H1 (cell line): ENCODE measurements at regions not wholly inside any gene's neighbourhood (a gene's known extent, or its start where the extent isn't known, plus 50 kb on each side); places are given as distances from the start of the nearest gene placed in this dataset.

Source experiments
- CTCF ChIA-PET: fragments of 300-600 bp; sonication (Branson Sonifier 250); formaldehyde crosslinking; loops from one replicate; lab custom pipeline; 2021; ENCODE audit not compliant: partially characterized antibody; lab: Charles Lee
- POLR2A ChIA-PET: fragments of 300-600 bp; sonication (Branson Sonifier 250); formaldehyde crosslinking; loops from one replicate; lab custom pipeline; 2021; ENCODE audit warnings: inconsistent platforms; ENCODE audit not compliant: partially characterized antibody; lab: Charles Lee
- DNase-seq, 2 experiments: peaks; one replicate each; pipeline versions ENCODE4 v3.0.0 to v3.0.0-alpha.2; 2010 to 2022; ENCODE audit warnings: low spot score in 2 of 2, low read depth in 1 of 2, mixed read lengths in 1 of 2
- FAIRE-seq: peaks from 2 replicates; lab custom pipeline; 2011; peaks lifted over from hg19 to GRCh38; lab: Jason Lieb, UNC
- H2AFZ ChIP-seq: 2 replicates; pipeline ENCODE4 v1.8.1; 2012; ENCODE audit warnings: low read length, inconsistent platforms
- H2AK5ac ChIP-seq: 2 replicates; pipeline ENCODE4 v1.6.1; 2013; ENCODE audit warnings: low read depth, low read length
- H2BK120ac ChIP-seq: replicated peaks from 2 replicates; pipeline ENCODE3; 2013; ENCODE audit warnings: low read depth, low read length, inconsistent platforms
- H2BK12ac ChIP-seq: 2 replicates; pipeline ENCODE4 v1.6.1; 2013; ENCODE audit warnings: low read depth, low read length
- H2BK15ac ChIP-seq: 2 replicates; pipeline ENCODE4 v1.6.1; 2013; ENCODE audit warnings: low read length
- H2BK20ac ChIP-seq: 2 replicates; pipeline ENCODE4 v1.6.1; 2013; ENCODE audit warnings: low read length
- H2BK5ac ChIP-seq: 2 replicates; pipeline ENCODE4 v1.6.1; 2013; ENCODE audit warnings: low read depth, low read length
- H3K14ac ChIP-seq: 2 replicates; pipeline ENCODE4 v1.6.1; 2013; ENCODE audit warnings: inconsistent platforms; ENCODE audit not compliant: insufficient read length
- H3K18ac ChIP-seq: 2 replicates; pipeline ENCODE4 v1.6.1; 2013; ENCODE audit warnings: low read length; ENCODE audit errors: extremely low read depth
- H3K23ac ChIP-seq: 2 replicates; pipeline ENCODE4 v1.6.1; 2013; ENCODE audit warnings: inconsistent platforms; ENCODE audit not compliant: insufficient read length
- H3K23me2 ChIP-seq: 2 replicates; pipeline ENCODE4 v1.6.1; 2013; ENCODE audit warnings: low read depth, low read length
- H3K27ac ChIP-seq: 2 replicates; pipeline ENCODE4 v1.6.1; 2011; ENCODE audit warnings: low read depth, low read length, inconsistent platforms
- H3K27me3 ChIP-seq, 4 experiments: replicated peaks in 1 of 4; 1 replicate in 1 of 4; 2 replicates in 3 of 4; pipeline versions ENCODE4 v1.6.1 to v1.8.1; 2011 to 2013; ENCODE audit warnings: low read length in 3 of 4, mild to moderate bottlenecking in 3 of 4, inconsistent platforms in 2 of 4, mixed read lengths in 2 of 4, moderate library complexity in 1 of 4; ENCODE audit not compliant: control insufficient read depth in 3 of 4, insufficient read depth in 3 of 4; ENCODE audit errors: extremely low read depth in 1 of 4
- H3K36me3 ChIP-seq, 4 experiments: 2 replicates each; pipeline versions ENCODE4 v1.6.1 to v1.8.1; 2011 to 2013; ENCODE audit warnings: mild to moderate bottlenecking in 4 of 4, low read length in 3 of 4, moderate library complexity in 2 of 4, control low read depth in 1 of 4, inconsistent platforms in 1 of 4; ENCODE audit not compliant: insufficient read depth in 4 of 4, control insufficient read depth in 2 of 4
- H3K4ac ChIP-seq: replicated peaks from 2 replicates; pipeline ENCODE3; 2013; ENCODE audit warnings: low read length, low read depth, mixed read lengths, inconsistent platforms; ENCODE audit not compliant: insufficient read length
- H3K4me1 ChIP-seq, 4 experiments: replicated peaks in 1 of 4; 1 replicate in 1 of 4; 2 replicates in 3 of 4; pipeline versions ENCODE4 v1.6.1 to v1.8.1; 2011 to 2013; ENCODE audit warnings: low read length in 3 of 4, inconsistent platforms in 2 of 4, mixed read lengths in 1 of 4; ENCODE audit not compliant: insufficient read depth in 4 of 4, control insufficient read depth in 3 of 4
- H3K4me2 ChIP-seq, 2 experiments: 2 replicates each; pipeline versions ENCODE4 v1.6.1 to v1.8.1; 2011 to 2013; ENCODE audit warnings: low read depth in 2 of 2, low read length in 2 of 2, control low read depth in 1 of 2, inconsistent platforms in 1 of 2, mild to moderate bottlenecking in 1 of 2; ENCODE audit not compliant: insufficient read depth in 1 of 2
- H3K4me3 ChIP-seq, 4 experiments: fragments of 200-600, 300-600 bp in 1 of 4; sonication (generic), shearing (Covaris generic), sonication (Bioruptor Twin) in 1 of 4; 2 replicates each; pipeline versions ENCODE4 v1.5.1 to v1.8.1; 2011 to 2016; ENCODE audit warnings: low read length in 4 of 4, low read depth in 3 of 4, control low read depth in 2 of 4, inconsistent platforms in 2 of 4, mild to moderate bottlenecking in 2 of 4, mixed read lengths in 1 of 4, moderate library complexity in 1 of 4; ENCODE audit not compliant: insufficient read depth in 2 of 4; ENCODE audit errors: extremely low read depth in 1 of 4
- H3K56ac ChIP-seq: replicated peaks from 2 replicates; pipeline ENCODE3; 2013; ENCODE audit warnings: low read depth, mild to moderate bottlenecking, mixed read lengths, low read length, inconsistent platforms; ENCODE audit not compliant: insufficient read length
- H3K79me1 ChIP-seq: 2 replicates; pipeline ENCODE4 v1.6.1; 2013; ENCODE audit warnings: low read depth, low read length, control low read depth
- H3K79me2 ChIP-seq, 2 experiments: 2 replicates each; pipeline versions ENCODE4 v1.6.1 to v1.8.1; 2012 to 2013; ENCODE audit warnings: low read length in 2 of 2, mild to moderate bottlenecking in 2 of 2, inconsistent platforms in 1 of 2; ENCODE audit not compliant: insufficient read depth in 2 of 2, control insufficient read depth in 1 of 2
- H3K9ac ChIP-seq, 4 experiments: replicated peaks in 1 of 4; 1 replicate in 1 of 4; 2 replicates in 3 of 4; pipeline versions ENCODE4 v1.6.1 to v1.8.1; 2011 to 2013; ENCODE audit warnings: low read depth in 3 of 4, low read length in 3 of 4, control low read depth in 2 of 4, mild to moderate bottlenecking in 2 of 4, moderate library complexity in 2 of 4, inconsistent platforms in 1 of 4; ENCODE audit errors: extremely low read depth in 1 of 4
- H3K9me3 ChIP-seq, 2 experiments: 2 replicates each; pipeline versions ENCODE4 v1.6.1 to v1.8.1; 2012 to 2013; ENCODE audit warnings: mild to moderate bottlenecking in 2 of 2, moderate library complexity in 2 of 2, control low read depth in 1 of 2, inconsistent platforms in 1 of 2, low read depth in 1 of 2, low read length in 1 of 2, mixed read lengths in 1 of 2; ENCODE audit not compliant: insufficient read depth in 2 of 2
- H4K20me1 ChIP-seq, 2 experiments: replicated peaks in 1 of 2; 2 replicates each; pipeline versions ENCODE3 to v1.8.1; 2011 to 2013; ENCODE audit warnings: inconsistent platforms in 2 of 2, low read length in 2 of 2, mild to moderate bottlenecking in 1 of 2; ENCODE audit not compliant: insufficient read depth in 2 of 2, control insufficient read depth in 1 of 2
- H4K5ac ChIP-seq: 2 replicates; pipeline ENCODE4 v1.6.1; 2013; ENCODE audit warnings: low read length, low read depth, mixed read lengths, inconsistent platforms; ENCODE audit not compliant: insufficient read length
- H4K8ac ChIP-seq: 2 replicates; pipeline ENCODE4 v1.8.0; 2013; ENCODE audit warnings: mild to moderate bottlenecking, moderate library complexity, low read length, inconsistent platforms; ENCODE audit not compliant: insufficient read depth; ENCODE audit errors: extremely low read depth
- H4K91ac ChIP-seq: replicated peaks from 2 replicates; pipeline ENCODE3; 2013; ENCODE audit warnings: low read length, mixed read lengths, inconsistent platforms; ENCODE audit not compliant: insufficient read length
- SAP30 ChIP-seq: fragments of 300-600 bp; sonication (generic); IDR thresholded peaks from 2 replicates; pipeline ENCODE4 v1.7.1; 2012; ENCODE audit warnings: low read length, moderate library complexity, mild to moderate bottlenecking, inconsistent platforms; ENCODE audit not compliant: insufficient read depth, insufficient replicate concordance
- WGBS, 2 experiments: shearing (Covaris generic) in 1 of 2; methylation state at CpG; one replicate each; pipeline versions ENCODE4 v1.1.6 to v1.1.7; 2013 to 2015; ENCODE audit warnings: low lambda C conversion rate in 2 of 2, mixed read lengths in 2 of 2, inconsistent platforms in 1 of 2, low coverage in 1 of 2, missing lambda C conversion rate in 1 of 2; ENCODE audit not compliant: insufficient replicate concordance in 2 of 2, insufficient coverage in 1 of 2, insufficient read length in 1 of 2; ENCODE audit errors: extremely low coverage in 1 of 2, missing lambda C conversion rate in 1 of 2; 5-methylcytosine and 5-hydroxymethylcytosine counted together

GRCh38 chr7:38066391-38066790 is 111.7 kb upstream of the STARD3NL start:
- Histone ChIP-seq H2BK120ac (no peak overlapping the region), H3K23me2 (no peaks in the 10 kb centered on the region), H3K4me2 (no peak overlapping the region), H2BK20ac (no peak overlapping the region), H3K14ac (no peak overlapping the region), H3K79me1 (no peaks in the 10 kb centered on the region), H3K27me3 (no peaks in the 10 kb centered on the region), H3K56ac (no peak overlapping the region), H4K5ac (no peak overlapping the region), H2BK15ac (no peak overlapping the region), H3K4me3 (no peak overlapping the region), H4K91ac (no peak overlapping the region), H2BK12ac (no peak overlapping the region), H3K36me3 (no peaks in the 10 kb centered on the region), H3K9me3 (no peaks in the 10 kb centered on the region), H2AK5ac (no peak overlapping the region), H3K27ac (no peak overlapping the region), H3K9ac (no peak overlapping the region), H3K4ac (no peak overlapping the region), H2AFZ (no peak overlapping the region), H3K18ac (no peak overlapping the region), H4K8ac (no peak overlapping the region), H4K20me1 (no peaks in the 10 kb centered on the region), H3K79me2 (no peaks in the 10 kb centered on the region), H3K4me1 (peaks cover 0 to 2% (median under 1%) of the 10 kb centered on the region in 4 experiments; a peak in 3 of 7 replicates), H3K23ac (no peak overlapping the region), H2BK5ac (no peak overlapping the region)
- ChIA-PET CTCF (interaction anchor here (1.8 kb wide), 1 partner anchor 40 kb away, joined by 4 read pairs; no protein-coding TSS in a partner anchor), POLR2A (no interaction called here)
- 82% methylated on average over 5 of the region's 5 CpGs; no CpG with 5 or more reads in 1 of the 2 experiments for WGBS, 2 experiments
- no peak for TF ChIP-seq SAP30
- DNase-seq (no peak), FAIRE-seq (no peak)
